A549 (cell line): ENCODE measurements at regions not wholly inside any gene's neighbourhood (a gene's known extent, or its start where the extent isn't known, plus 50 kb on each side); places are given as distances from the start of the nearest gene placed in this dataset.
A peak's percentile ranks its signal among the peaks of the same experiment; 100 is the strongest.

Experiments
- ATAC-seq, 2 experiments: fragments of 200-7000 bp in 1 of 2; fragments of >200 bp in 1 of 2; cut with Nextera tagmentation in 1 of 2; cut with Tn5 transposase in 1 of 2; 3 replicates each; pipeline versions ENCODE4 v1.8.0 to v1.9.1; 2018 to 2020; ENCODE audit warnings: mild to moderate bottlenecking in 1 of 2, moderate library complexity in 1 of 2
- CTCF ChIA-PET: fragments of 300-600 bp; sonication (Branson Sonifier 250); formaldehyde crosslinking; extraction: SDS; loops from one replicate; lab custom pipeline; 2021; ENCODE audit warnings: antibody characterized with exemption, inconsistent platforms; lab: Yijun Ruan, JAX
- POLR2A ChIA-PET: fragments of 350-600 bp; formaldehyde crosslinking; extraction: SDS; loops from one replicate; lab custom pipeline; 2021; ENCODE audit warnings: antibody characterized with exemption, inconsistent platforms; lab: Yijun Ruan, JAX
- DNase-seq, 2 experiments: peaks; one replicate each; pipeline versions ENCODE4 v3.0.0 to v3.0.0-alpha.2; 2011 to 2016; ENCODE audit warnings: low read depth in 1 of 2, low spot score in 1 of 2
- FAIRE-seq: peaks from 2 replicates; lab custom pipeline; 2011; peaks lifted over from hg19 to GRCh38; lab: Jason Lieb, UNC
- H3K27ac ChIP-seq, 2 experiments: fragments of >200 bp; sonication (Bioruptor Twin); formaldehyde crosslinking; 3 replicates each; pipeline ENCODE4 v1.5.1; 2016 to 2017
- H3K4me1 ChIP-seq: fragments of >200 bp; sonication (Bioruptor Twin); formaldehyde crosslinking; 3 replicates; pipeline ENCODE4 v1.6.1; 2016
- H3K4me2 ChIP-seq: fragments of >200 bp; sonication (Bioruptor Twin); formaldehyde crosslinking; 3 replicates; pipeline ENCODE4 v1.6.1; 2016
- H3K4me3 ChIP-seq: fragments of >200 bp; sonication (Bioruptor Twin); formaldehyde crosslinking; 3 replicates; pipeline ENCODE4 v1.5.1; 2016
- H3K9me3 ChIP-seq: fragments of >200 bp; sonication (Bioruptor Twin); formaldehyde crosslinking; 3 replicates; pipeline ENCODE4 v1.6.1; 2016
- ATOH8 ChIP-seq: fragments of 250-450 bp; sonication (Bioruptor Pico); IDR thresholded peaks from 2 replicates; pipeline ENCODE4 v1.5.0; 2020; ENCODE audit warnings: low read depth, mild to moderate bottlenecking, moderate library complexity
- CBX2 ChIP-seq: fragments of 200-600 bp; sonication (generic); IDR thresholded peaks from 2 replicates; pipeline ENCODE4 v1.6.1; 2016; ENCODE audit warnings: low read depth, mild to moderate bottlenecking, borderline replicate concordance
- CEBPB ChIP-seq, 2 experiments: fragments of >200 bp in 1 of 2; sonication (Bioruptor Twin) in 1 of 2; formaldehyde crosslinking in 1 of 2; IDR thresholded peaks; 2 replicates each; pipeline ENCODE4 v1.6.1; 2012 to 2016
- CHD2 ChIP-seq: fragments of 150-350 bp; IDR thresholded peaks from 2 replicates; pipeline ENCODE4 v1.6.1; 2014; ENCODE audit warnings: low read length; ENCODE audit not compliant: partially characterized antibody
- CHD4 ChIP-seq: fragments of 200-600 bp; sonication (generic); IDR thresholded peaks from 2 replicates; pipeline ENCODE4 v1.6.1; 2016; ENCODE audit warnings: antibody characterized with exemption, mild to moderate bottlenecking, borderline replicate concordance
- EHMT2 ChIP-seq: fragments of 200-600 bp; sonication (generic); IDR thresholded peaks from 2 replicates; pipeline ENCODE4 v1.6.1; 2016; ENCODE audit warnings: antibody characterized with exemption, low read depth, mild to moderate bottlenecking, moderate library complexity
- ESRRA ChIP-seq: fragments of 150-350 bp; IDR thresholded peaks from 2 replicates; pipeline ENCODE4 v1.6.1; 2014; ENCODE audit warnings: mild to moderate bottlenecking, low read length, borderline replicate concordance
- FOSB ChIP-seq: fragments of 250-450 bp; sonication (Bioruptor Pico); IDR thresholded peaks from 2 replicates; pipeline ENCODE4 v1.5.0; 2020; ENCODE audit warnings: mild to moderate bottlenecking, moderate library complexity
- FOXS1 ChIP-seq: fragments of 250-450 bp; sonication (Bioruptor Pico); IDR thresholded peaks from 2 replicates; pipeline ENCODE4 v1.5.0; 2020; ENCODE audit warnings: mild to moderate bottlenecking, moderate library complexity
- GATA3 ChIP-seq: IDR thresholded peaks from 2 replicates; pipeline ENCODE4 v1.6.1; 2012; ENCODE audit warnings: borderline replicate concordance
- HDAC2 ChIP-seq: fragments of 200-600 bp; sonication (generic); IDR thresholded peaks from 2 replicates; pipeline ENCODE4 v1.6.1; 2016
- HES2 ChIP-seq: fragments of >200 bp; sonication (Bioruptor Twin); formaldehyde crosslinking; IDR thresholded peaks from 2 replicates; pipeline ENCODE4 v1.6.1; 2016
- HMGXB4 ChIP-seq: fragments of 250-450 bp; sonication (Bioruptor Pico); IDR thresholded peaks from 2 replicates; pipeline ENCODE4 v1.5.0; 2021; ENCODE audit warnings: mild to moderate bottlenecking, moderate library complexity, borderline replicate concordance
- JUNB ChIP-seq: fragments of >200 bp; sonication (Bioruptor Twin); formaldehyde crosslinking; IDR thresholded peaks from 2 replicates; pipeline ENCODE4 v1.6.1; 2016
- MAX ChIP-seq: IDR thresholded peaks from 2 replicates; pipeline ENCODE4 v1.6.1; 2012
- MYC ChIP-seq: IDR thresholded peaks from 2 replicates; pipeline ENCODE4 v1.6.1; 2012; ENCODE audit warnings: mild to moderate bottlenecking, inconsistent platforms, low read length, improper control_type of control experiment, borderline replicate concordance
- NFE2L2 ChIP-seq: fragments of 150-350 bp; conservative IDR thresholded peaks from 2 replicates; pipeline ENCODE4 v1.6.1; 2014; ENCODE audit warnings: low read length
- NPAS2 ChIP-seq: fragments of 250-450 bp; sonication (Bioruptor Pico); IDR thresholded peaks from 2 replicates; pipeline ENCODE4 v1.8.0; 2022; ENCODE audit warnings: mild to moderate bottlenecking, moderate library complexity, borderline replicate concordance
- PBX3 ChIP-seq: IDR thresholded peaks from 2 replicates; pipeline ENCODE4 v1.6.1; 2012
- POLR2AphosphoS2 ChIP-seq: conservative IDR thresholded peaks from 2 replicates; pipeline ENCODE4 v1.6.1; 2012; ENCODE audit warnings: low read length, improper control_type of control experiment, inconsistent platforms
- REST ChIP-seq: fragments of 200-600 bp; sonication (generic); IDR thresholded peaks from 2 replicates; pipeline ENCODE4 v1.6.1; 2016; ENCODE audit warnings: antibody characterized with exemption, mild to moderate bottlenecking, moderate library complexity
- RFX5 ChIP-seq: fragments of 450-650 bp; IDR thresholded peaks from 2 replicates; pipeline ENCODE4 v1.7.1; 2014; ENCODE audit warnings: antibody characterized with exemption, mild to moderate bottlenecking, moderate library complexity
- RNF2 ChIP-seq: fragments of 200-600 bp; sonication (generic); IDR thresholded peaks from 2 replicates; pipeline ENCODE4 v1.6.1; 2016; ENCODE audit warnings: low read depth, mild to moderate bottlenecking, antibody characterized with exemption, moderate library complexity, borderline replicate concordance
- ZFP36 ChIP-seq: fragments of 450-650 bp; IDR thresholded peaks from 2 replicates; pipeline ENCODE4 v1.6.1; 2014; ENCODE audit warnings: borderline replicate concordance; ENCODE audit not compliant: partially characterized antibody
- ZSCAN20 ChIP-seq: fragments of 250-450 bp; sonication (Bioruptor Pico); IDR thresholded peaks from 2 replicates; pipeline ENCODE4 v1.8.0; 2022; ENCODE audit warnings: mild to moderate bottlenecking, moderate library complexity
- WGBS: methylation state at CpG from one replicate; pipeline ENCODE4 v1.1.6; 2017; ENCODE audit errors: missing lambda C conversion rate; 5-methylcytosine and 5-hydroxymethylcytosine counted together

GRCh38 chr2:125684256-125684655 is 971.7 kb upstream of the GYPC start:
- FAIRE-seq (no peak), DNase-seq (no peak), ATAC-seq (no peak)
- Histone ChIP-seq H3K4me2 (no peak overlapping the region), H3K27ac (no peak overlapping the region), H3K4me1 (no peaks in the 10 kb centered on the region), H3K9me3 (no peaks in the 10 kb centered on the region), H3K4me3 (no peak overlapping the region)
- TF ChIP-seq NFE2L2 (no peak), CHD4 (no peak), CBX2 (no peak), RFX5 (no peak), HMGXB4 (CRISPR knock-in tag) (no peak), POLR2AphosphoS2 (no peak), GATA3 (no peak)
- ChIA-PET CTCF (no interaction called here), POLR2A (no interaction called here)
- WGBS = 28% methylated on average over 2 of the region's 2 CpGs

- POLR2A ChIA-PET = no interaction called here
- DNase-seq (no peak), ATAC-seq (no peak), FAIRE-seq (no peak)
- Histone ChIP-seq H3K9me3 (no peaks in the 10 kb centered on the region), H3K4me1 (no peaks in the 10 kb centered on the region), H3K4me3 (no peak overlapping the region)
- 0% methylated on average over 2 of the region's 2 CpGs for WGBS
- TF ChIP-seq CHD2 (no peak), REST (no peak), HMGXB4 (CRISPR knock-in tag) (no peak), RFX5 (no peak), NPAS2 (CRISPR knock-in tag) (no peak), ZFP36 (no peak)
- TF ChIP-seq, all 56 proteins: peak for 0
- Histone ChIP-seq H3K27ac (no peak overlapping the region), H3K4me2 (no peak overlapping the region)
- CTCF ChIA-PET = no interaction called here
Observed at GRCh38 chr2:125684932-125685331, 971.0 kb upstream of the GYPC start.

GRCh38 chr2:125696560-125696959 is 959.4 kb upstream of the GYPC start:
- H3K4me2 ChIP-seq = no peak overlapping the region
- ChIA-PET POLR2A (no interaction called here), CTCF (no interaction called here)
- H3K27ac ChIP-seq = no peak overlapping the region
- no peaks in the 10 kb centered on the region for H3K9me3 ChIP-seq
- no peak overlapping the region for H3K4me3 ChIP-seq
- DNase-seq = peak in 1 of 2 experiments; percentile 50
- no peak for FAIRE-seq
- H3K4me1 ChIP-seq = no peaks in the 10 kb centered on the region
- WGBS = 6% methylated on average over 2 of the region's 2 CpGs
- no peak for ATAC-seq
- no peak for TF ChIP-seq ATOH8 (CRISPR knock-in tag)
- TF ChIP-seq EHMT2 = no peak
- TF ChIP-seq PBX3 = no peak
- TF ChIP-seq JUNB = no peak
- TF ChIP-seq MAX = no peak
- no peak for TF ChIP-seq RNF2
- no peak for TF ChIP-seq CBX2
- TF ChIP-seq FOXS1 (CRISPR knock-in tag) = no peak
- TF ChIP-seq CEBPB (IDR thresholded peaks at IDR 0.05) = no peak
- TF ChIP-seq HDAC2 = no peak
- TF ChIP-seq CHD2 = no peak
- TF ChIP-seq FOSB (CRISPR knock-in tag) = no peak
- no peak for TF ChIP-seq MYC
- no peak for TF ChIP-seq ZSCAN20 (CRISPR knock-in tag)
- no peak for TF ChIP-seq HES2
- TF ChIP-seq ESRRA = no peak
